Tibial artery (tissue), 4 donors: ENCODE measurements at regions not wholly inside any gene's neighbourhood (a gene's known extent, or its start where the extent isn't known, plus 50 kb on each side); places are given as distances from the start of the nearest gene placed in this dataset.

Experiments
- DNase-seq, 2 donors: peaks; one replicate each; pipeline ENCODE4 v3.0.0-alpha.2; 2019
- H3K27ac ChIP-seq, 2 donors: fragments of 200-600 bp; sonication (generic) in 1 of 2; 1 replicate in 1 of 2; 2 replicates in 1 of 2; pipeline ENCODE4 v1.5.1; 2018 to 2019; ENCODE audit warnings: mild to moderate bottlenecking in 1 of 2
- H3K27me3 ChIP-seq, 2 donors: fragments of 200-600 bp; sonication (generic) in 1 of 2; one replicate each; pipeline versions ENCODE4 v1.5.1 to v1.6.0; 2016 to 2019
- H3K36me3 ChIP-seq, 3 donors: fragments of 200-600 bp; sonication (generic) in 2 of 3; one replicate each; pipeline ENCODE4 v1.5.1; 2016 to 2019; ENCODE audit warnings: mild to moderate bottlenecking in 2 of 3
- H3K4me1 ChIP-seq, 4 donors: fragments of 200-600 bp; sonication (generic) in 2 of 4; 1 replicate in 3 of 4; 2 replicates in 1 of 4; pipeline ENCODE4 v1.5.1; 2016 to 2019
- H3K4me3 ChIP-seq, 2 donors: fragments of 200-600 bp; sonication (generic) in 1 of 2; 1 replicate in 1 of 2; 2 replicates in 1 of 2; pipeline ENCODE4 v1.5.1; 2018 to 2019; ENCODE audit warnings: mild to moderate bottlenecking in 2 of 2
- H3K9me3 ChIP-seq, 3 donors: fragments of 200-600 bp; sonication (generic) in 1 of 3; one replicate each; pipeline ENCODE4 v1.5.1; 2016 to 2019
- CTCF ChIP-seq, 2 experiments: fragments of 200-600 bp in 1 of 2; fragments of 450-650 bp in 1 of 2; IDR thresholded peaks; one replicate each; pipeline ENCODE4 v1.5.1; 2017 to 2019; ENCODE audit warnings: antibody characterized with exemption in 2 of 2, mild to moderate bottlenecking in 1 of 2, moderate library complexity in 1 of 2
- intact Hi-C: fragments of 100-400 bp; cut with DNase I; formaldehyde crosslinking; loops from one replicate; pipeline ENCODE4 v1.15.0; 2023; ENCODE audit warnings: low total_unique reads

- intact Hi-C loops = no loop called here
- peaks cover 0 to 12% of the 10 kb centered on the region in 2 donors for H3K27me3 ChIP-seq
- no peaks in the 10 kb centered on the region for H3K36me3 ChIP-seq
- DNase-seq = no peak
- no peak overlapping the region for H3K27ac ChIP-seq
- no peaks in the 10 kb centered on the region for H3K9me3 ChIP-seq
- H3K4me1 ChIP-seq = peaks cover 0 to 3% (median 0%) of the 10 kb centered on the region in 4 donors
- TF ChIP-seq CTCF (IDR thresholded peaks at IDR 0.05) = no peak
- no peak overlapping the region for H3K4me3 ChIP-seq
Observed at GRCh38 chr12:65597527-65597926, 226.8 kb upstream of the HMGA2 start.

- Histone ChIP-seq H3K27me3 (peaks cover 0 to 12% of the 10 kb centered on the region in 2 donors), H3K36me3 (no peaks in the 10 kb centered on the region), H3K9me3 (no peaks in the 10 kb centered on the region), H3K27ac (no peak overlapping the region), H3K4me3 (no peak overlapping the region), H3K4me1 (peaks cover 0 to 10% (median 7%) of the 10 kb centered on the region in 4 donors)
- intact Hi-C loops = no loop called here
- TF ChIP-seq CTCF (IDR thresholded peaks at IDR 0.05) = no peak
- no peak for DNase-seq
Observed at GRCh38 chr12:65598688-65599087, 225.6 kb upstream of the HMGA2 start.

GRCh38 chr12:65602253-65602609, 222.1 kb upstream of the HMGA2 start:
- Histone ChIP-seq H3K4me3 (no peak overlapping the region), H3K27ac (no peak overlapping the region), H3K9me3 (no peaks in the 10 kb centered on the region), H3K27me3 (peaks cover 0 to 2% of the 10 kb centered on the region in 2 donors), H3K36me3 (no peaks in the 10 kb centered on the region), H3K4me1 (peaks cover 0 to 14% (median 7%) of the 10 kb centered on the region in 4 donors)
- TF ChIP-seq CTCF (IDR thresholded peaks at IDR 0.05) = no peak
- intact Hi-C loops = no loop called here
- DNase-seq = no peak

GRCh38 chr12:65602610-65603295, 221.5 kb upstream of the HMGA2 start:
- peaks cover 0 to 2% of the 10 kb centered on the region in 2 donors for H3K27me3 ChIP-seq
- H3K9me3 ChIP-seq = no peaks in the 10 kb centered on the region
- peaks cover 0 to 14% (median 7%) of the 10 kb centered on the region in 4 donors for H3K4me1 ChIP-seq
- peak overlapping the region; percentile 6 to 17 for H3K27ac ChIP-seq
- peak overlapping the region; percentile 1 to 31 for H3K4me3 ChIP-seq
- peak; percentile 56 to 69 for TF ChIP-seq CTCF (IDR thresholded peaks at IDR 0.05)
- intact Hi-C loops = no loop called here
- DNase-seq = peak; percentile 84 to 85
- H3K36me3 ChIP-seq = no peaks in the 10 kb centered on the region

GRCh38 chr12:65603438-65604351, 220.6 kb upstream of the HMGA2 start:
- peak overlapping the region; percentile 17 to 36 for H3K27ac ChIP-seq
- intact Hi-C loops = no loop called here
- H3K4me1 ChIP-seq = peaks cover 0 to 14% (median 7%) of the 10 kb centered on the region in 4 donors
- peak; percentile 43 to 64 for DNase-seq
- no peak for TF ChIP-seq CTCF (IDR thresholded peaks at IDR 0.05)
- H3K36me3 ChIP-seq = no peaks in the 10 kb centered on the region
- H3K9me3 ChIP-seq = no peaks in the 10 kb centered on the region
- peak overlapping the region; percentile 15 to 31 for H3K4me3 ChIP-seq
- H3K27me3 ChIP-seq = peaks cover 0 to 2% of the 10 kb centered on the region in 2 donors
